GM23338 (cell line): ENCODE measurements at regions not wholly inside any gene's neighbourhood (a gene's known extent, or its start where the extent isn't known, plus 50 kb on each side); places are given as distances from the start of the nearest gene placed in this dataset.

Experiments
- ATAC-seq: fragments of 200-7000 bp; cut with Tn5 transposase; 3 replicates; pipeline ENCODE4 v1.9.1; 2020
- DNase-seq: peaks from one replicate; pipeline ENCODE4 v3.0.0-alpha.2; 2015; ENCODE audit warnings: low spot score
- H2AFZ ChIP-seq: fragments of 200-600 bp; sonication (generic); 2 replicates; pipeline ENCODE4 v1.8.0; 2016; ENCODE audit warnings: antibody characterized with exemption, mild to moderate bottlenecking, moderate library complexity
- H3F3A ChIP-seq: fragments of 200-600 bp; sonication (generic); replicated peaks from 2 replicates; pipeline ENCODE4 v1.8.0; 2017; ENCODE audit warnings: antibody characterized with exemption, mixed run types, low read depth
- H3K27ac ChIP-seq: fragments of 200-600 bp; sonication (generic); 2 replicates; pipeline ENCODE4 v1.6.1; 2016; ENCODE audit warnings: low read depth
- H3K27me3 ChIP-seq: fragments of 200-600 bp; sonication (generic); 2 replicates; pipeline ENCODE4 v1.8.0; 2016; ENCODE audit warnings: mild to moderate bottlenecking, mixed run types, moderate library complexity; ENCODE audit not compliant: insufficient read depth
- H3K36me3 ChIP-seq: fragments of 200-600 bp; sonication (generic); 2 replicates; pipeline ENCODE4 v1.8.0; 2016; ENCODE audit warnings: mild to moderate bottlenecking; ENCODE audit not compliant: insufficient read depth
- H3K4me1 ChIP-seq: fragments of 200-600 bp; sonication (generic); 2 replicates; pipeline ENCODE4 v1.8.0; 2016; ENCODE audit warnings: mild to moderate bottlenecking, moderate library complexity; ENCODE audit not compliant: insufficient read depth
- H3K4me2 ChIP-seq: fragments of 200-600 bp; sonication (generic); 2 replicates; pipeline ENCODE4 v1.7.1; 2017; ENCODE audit warnings: mixed run types
- H3K4me3 ChIP-seq: fragments of 200-600 bp; sonication (generic); 2 replicates; pipeline ENCODE4 v1.6.1; 2016; ENCODE audit warnings: mixed run types
- H3K79me2 ChIP-seq: fragments of 200-600 bp; sonication (generic); replicated peaks from 2 replicates; pipeline ENCODE4 v1.8.0; 2017; ENCODE audit warnings: mild to moderate bottlenecking; ENCODE audit not compliant: insufficient read depth
- H3K9me2 ChIP-seq: fragments of 200-600 bp; sonication (generic); 2 replicates; pipeline ENCODE4 v1.8.0; 2017; ENCODE audit not compliant: insufficient read depth
- H4K20me1 ChIP-seq: fragments of 200-600 bp; sonication (generic); replicated peaks from 2 replicates; pipeline ENCODE4 v1.8.0; 2017; ENCODE audit warnings: mild to moderate bottlenecking; ENCODE audit not compliant: insufficient read depth
- H3K27ac Mint-ChIP-seq: 2 replicates; pipeline ENCODE4 v1.8.0; 2020; ENCODE audit warnings: inconsistent platforms, mild to moderate bottlenecking, moderate library complexity, mixed read lengths
- H3K27me3 Mint-ChIP-seq: 3 replicates; pipeline ENCODE4 v1.8.0; 2022; ENCODE audit warnings: low read depth, mild to moderate bottlenecking, moderate library complexity, mixed read lengths, inconsistent platforms; ENCODE audit not compliant: insufficient read depth, poor library complexity
- H3K36me3 Mint-ChIP-seq: 3 replicates; pipeline ENCODE4 v1.8.0; 2021; ENCODE audit warnings: low read depth, mild to moderate bottlenecking, inconsistent platforms, moderate library complexity, mixed read lengths
- H3K4me1 Mint-ChIP-seq: 3 replicates; pipeline ENCODE4 v1.8.0; 2020; ENCODE audit warnings: mild to moderate bottlenecking, inconsistent platforms, mixed read lengths
- H3K4me3 Mint-ChIP-seq: 3 replicates; pipeline ENCODE4 v1.8.0; 2021; ENCODE audit warnings: moderate library complexity, mild to moderate bottlenecking, inconsistent platforms, mixed read lengths
- H3K9me3 Mint-ChIP-seq: 3 replicates; pipeline ENCODE4 v1.8.0; 2020; ENCODE audit warnings: moderate library complexity, mild to moderate bottlenecking, inconsistent platforms, mixed read lengths
- CREB1 ChIP-seq: fragments of 250-450 bp; sonication (Bioruptor Pico); IDR thresholded peaks from 2 replicates; pipeline ENCODE4 v1.5.0; 2020; ENCODE audit warnings: low read depth, mild to moderate bottlenecking, moderate library complexity
- NANOG ChIP-seq: IDR thresholded peaks from 2 replicates; pipeline ENCODE4 v1.6.1; 2016; ENCODE audit warnings: antibody characterized with exemption, borderline replicate concordance
- ZNF114 ChIP-seq: fragments of 250-450 bp; sonication (Bioruptor Pico); IDR thresholded peaks from 2 replicates; pipeline ENCODE4 v1.5.0; 2020; ENCODE audit warnings: mild to moderate bottlenecking, moderate library complexity
- ZNF331 ChIP-seq: fragments of 250-450 bp; sonication (Bioruptor Pico); IDR thresholded peaks from 2 replicates; pipeline ENCODE4 v1.5.0; 2020; ENCODE audit warnings: low read depth, mild to moderate bottlenecking, moderate library complexity
- TF ChIP-seq, protein P1 (sequence below): fragments of 250-450 bp; sonication (Bioruptor Pico); IDR thresholded peaks from 2 replicates; pipeline ENCODE4 v1.5.0; 2020; ENCODE audit warnings: mild to moderate bottlenecking, moderate library complexity
- TF ChIP-seq, protein P2 (sequence below), 2 experiments: fragments of 200-600 bp in 1 of 2; sonication (generic) in 1 of 2; conservative IDR thresholded peaks; 2 replicates each; pipeline versions ENCODE4 v1.5.1 to v1.6.1; 2016 to 2017; ENCODE audit warnings: antibody characterized with exemption in 2 of 2, low read depth in 2 of 2, mild to moderate bottlenecking in 2 of 2, moderate library complexity in 1 of 2
- TF ChIP-seq, protein P3 (sequence below): IDR thresholded peaks from 2 replicates; pipeline ENCODE4 v1.6.1; 2016; ENCODE audit warnings: antibody characterized with exemption

DNA sequence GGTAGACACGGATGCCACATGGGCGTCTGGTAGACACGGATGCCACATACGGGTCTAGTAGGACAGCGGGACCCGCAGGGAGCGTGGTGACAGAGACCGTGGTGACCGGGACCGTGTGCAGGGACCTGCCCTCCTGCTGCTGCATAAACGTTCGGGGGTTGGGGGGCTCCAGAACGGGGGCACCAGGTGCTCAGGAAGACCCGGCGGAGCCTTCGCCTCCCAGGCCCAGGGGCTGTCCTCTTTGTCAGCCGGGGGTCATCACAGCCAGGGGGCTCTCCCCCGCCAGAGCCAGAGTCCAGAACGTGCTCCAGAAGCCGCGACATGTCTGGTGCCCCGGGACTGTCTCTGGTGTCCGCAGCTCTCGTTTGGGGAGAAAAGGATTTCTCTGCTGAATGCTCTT, 69.2 kb upstream of the ADGRA1 start (continued):
- TF ChIP-seq, protein P1, sequence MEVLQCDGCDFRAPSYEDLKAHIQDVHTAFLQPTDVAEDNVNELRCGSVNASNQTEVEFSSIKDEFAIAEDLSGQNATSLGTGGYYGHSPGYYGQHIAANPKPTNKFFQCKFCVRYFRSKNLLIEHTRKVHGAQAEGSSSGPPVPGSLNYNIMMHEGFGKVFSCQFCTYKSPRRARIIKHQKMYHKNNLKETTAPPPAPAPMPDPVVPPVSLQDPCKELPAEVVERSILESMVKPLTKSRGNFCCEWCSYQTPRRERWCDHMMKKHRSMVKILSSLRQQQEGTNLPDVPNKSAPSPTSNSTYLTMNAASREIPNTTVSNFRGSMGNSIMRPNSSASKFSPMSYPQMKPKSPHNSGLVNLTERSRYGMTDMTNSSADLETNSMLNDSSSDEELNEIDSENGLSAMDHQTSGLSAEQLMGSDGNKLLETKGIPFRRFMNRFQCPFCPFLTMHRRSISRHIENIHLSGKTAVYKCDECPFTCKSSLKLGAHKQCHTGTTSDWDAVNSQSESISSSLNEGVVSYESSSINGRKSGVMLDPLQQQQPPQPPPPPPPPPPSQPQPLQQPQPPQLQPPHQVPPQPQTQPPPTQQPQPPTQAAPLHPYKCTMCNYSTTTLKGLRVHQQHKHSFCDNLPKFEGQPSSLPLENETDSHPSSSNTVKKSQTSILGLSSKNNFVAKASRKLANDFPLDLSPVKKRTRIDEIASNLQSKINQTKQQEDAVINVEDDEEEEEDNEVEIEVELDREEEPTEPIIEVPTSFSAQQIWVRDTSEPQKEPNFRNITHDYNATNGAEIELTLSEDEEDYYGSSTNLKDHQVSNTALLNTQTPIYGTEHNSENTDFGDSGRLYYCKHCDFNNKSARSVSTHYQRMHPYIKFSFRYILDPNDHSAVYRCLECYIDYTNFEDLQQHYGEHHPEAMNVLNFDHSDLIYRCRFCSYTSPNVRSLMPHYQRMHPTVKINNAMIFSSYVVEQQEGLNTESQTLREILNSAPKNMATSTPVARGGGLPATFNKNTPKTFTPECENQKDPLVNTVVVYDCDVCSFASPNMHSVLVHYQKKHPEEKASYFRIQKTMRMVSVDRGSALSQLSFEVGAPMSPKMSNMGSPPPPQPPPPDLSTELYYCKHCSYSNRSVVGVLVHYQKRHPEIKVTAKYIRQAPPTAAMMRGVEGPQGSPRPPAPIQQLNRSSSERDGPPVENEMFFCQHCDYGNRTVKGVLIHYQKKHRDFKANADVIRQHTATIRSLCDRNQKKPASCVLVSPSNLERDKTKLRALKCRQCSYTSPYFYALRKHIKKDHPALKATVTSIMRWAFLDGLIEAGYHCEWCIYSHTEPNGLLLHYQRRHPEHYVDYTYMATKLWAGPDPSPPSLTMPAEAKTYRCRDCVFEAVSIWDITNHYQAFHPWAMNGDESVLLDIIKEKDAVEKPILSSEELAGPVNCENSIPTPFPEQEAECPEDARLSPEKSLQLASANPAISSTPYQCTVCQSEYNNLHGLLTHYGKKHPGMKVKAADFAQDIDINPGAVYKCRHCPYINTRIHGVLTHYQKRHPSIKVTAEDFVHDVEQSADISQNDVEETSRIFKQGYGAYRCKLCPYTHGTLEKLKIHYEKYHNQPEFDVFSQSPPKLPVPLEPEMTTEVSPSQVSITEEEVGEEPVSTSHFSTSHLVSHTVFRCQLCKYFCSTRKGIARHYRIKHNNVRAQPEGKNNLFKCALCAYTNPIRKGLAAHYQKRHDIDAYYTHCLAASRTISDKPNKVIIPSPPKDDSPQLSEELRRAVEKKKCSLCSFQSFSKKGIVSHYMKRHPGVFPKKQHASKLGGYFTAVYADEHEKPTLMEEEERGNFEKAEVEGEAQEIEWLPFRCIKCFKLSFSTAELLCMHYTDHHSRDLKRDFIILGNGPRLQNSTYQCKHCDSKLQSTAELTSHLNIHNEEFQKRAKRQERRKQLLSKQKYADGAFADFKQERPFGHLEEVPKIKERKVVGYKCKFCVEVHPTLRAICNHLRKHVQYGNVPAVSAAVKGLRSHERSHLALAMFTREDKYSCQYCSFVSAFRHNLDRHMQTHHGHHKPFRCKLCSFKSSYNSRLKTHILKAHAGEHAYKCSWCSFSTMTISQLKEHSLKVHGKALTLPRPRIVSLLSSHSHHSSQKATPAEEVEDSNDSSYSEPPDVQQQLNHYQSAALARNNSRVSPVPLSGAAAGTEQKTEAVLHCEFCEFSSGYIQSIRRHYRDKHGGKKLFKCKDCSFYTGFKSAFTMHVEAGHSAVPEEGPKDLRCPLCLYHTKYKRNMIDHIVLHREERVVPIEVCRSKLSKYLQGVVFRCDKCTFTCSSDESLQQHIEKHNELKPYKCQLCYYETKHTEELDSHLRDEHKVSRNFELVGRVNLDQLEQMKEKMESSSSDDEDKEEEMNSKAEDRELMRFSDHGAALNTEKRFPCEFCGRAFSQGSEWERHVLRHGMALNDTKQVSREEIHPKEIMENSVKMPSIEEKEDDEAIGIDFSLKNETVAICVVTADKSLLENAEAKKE (CRISPR knock-in tag): no peak
- TF ChIP-seq ZNF331 (CRISPR knock-in tag): no peak

DNA sequence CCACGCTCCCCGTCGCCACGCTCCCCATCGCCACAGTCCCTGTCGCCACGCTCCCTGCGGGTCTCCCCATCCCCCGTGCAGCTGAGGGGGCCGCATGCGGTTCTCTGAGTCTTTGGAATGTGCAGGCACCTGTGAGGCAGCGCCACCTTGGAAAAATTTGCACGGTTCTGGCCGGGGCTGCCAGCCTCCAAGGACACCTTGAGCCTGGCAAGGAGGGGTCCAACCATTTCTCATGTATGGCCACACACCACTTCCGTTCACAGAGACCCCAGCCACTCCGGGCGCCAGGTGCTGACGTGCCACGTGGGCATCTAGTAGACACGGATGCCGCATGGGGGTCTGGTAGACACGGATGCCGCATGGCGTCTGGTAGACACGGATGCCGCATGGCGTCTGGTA, 70.5 kb upstream of the ADGRA1 start:
- Mint-ChIP-seq H3K4me3 (no peak overlapping the region), H3K4me1 (no peaks in the 10 kb centered on the region; the same call in 2 of the 3 replicates), H3K27ac (no peak overlapping the region), H3K9me3 (no peaks in the 10 kb centered on the region), H3K27me3 (peaks cover 10% of the 10 kb centered on the region), H3K36me3 (no peaks in the 10 kb centered on the region)
- H3K4me1 ChIP-seq: no peaks in the 10 kb centered on the region
- DNase-seq (no peak), ATAC-seq (no peak)
- no peaks in the 10 kb centered on the region for H3K27me3 ChIP-seq
- no peak overlapping the region for H3K4me3 ChIP-seq
- H3K4me2 ChIP-seq: no peak overlapping the region
- H4K20me1 ChIP-seq: no peaks in the 10 kb centered on the region
- no peaks in the 10 kb centered on the region for H3K79me2 ChIP-seq
- no peak overlapping the region for H2AFZ ChIP-seq
- H3F3A ChIP-seq: no peaks in the 10 kb centered on the region
- no peaks in the 10 kb centered on the region for H3K9me2 ChIP-seq
- no peak overlapping the region for H3K27ac ChIP-seq
- H3K36me3 ChIP-seq: no peaks in the 10 kb centered on the region
- TF ChIP-seq, protein P2, sequence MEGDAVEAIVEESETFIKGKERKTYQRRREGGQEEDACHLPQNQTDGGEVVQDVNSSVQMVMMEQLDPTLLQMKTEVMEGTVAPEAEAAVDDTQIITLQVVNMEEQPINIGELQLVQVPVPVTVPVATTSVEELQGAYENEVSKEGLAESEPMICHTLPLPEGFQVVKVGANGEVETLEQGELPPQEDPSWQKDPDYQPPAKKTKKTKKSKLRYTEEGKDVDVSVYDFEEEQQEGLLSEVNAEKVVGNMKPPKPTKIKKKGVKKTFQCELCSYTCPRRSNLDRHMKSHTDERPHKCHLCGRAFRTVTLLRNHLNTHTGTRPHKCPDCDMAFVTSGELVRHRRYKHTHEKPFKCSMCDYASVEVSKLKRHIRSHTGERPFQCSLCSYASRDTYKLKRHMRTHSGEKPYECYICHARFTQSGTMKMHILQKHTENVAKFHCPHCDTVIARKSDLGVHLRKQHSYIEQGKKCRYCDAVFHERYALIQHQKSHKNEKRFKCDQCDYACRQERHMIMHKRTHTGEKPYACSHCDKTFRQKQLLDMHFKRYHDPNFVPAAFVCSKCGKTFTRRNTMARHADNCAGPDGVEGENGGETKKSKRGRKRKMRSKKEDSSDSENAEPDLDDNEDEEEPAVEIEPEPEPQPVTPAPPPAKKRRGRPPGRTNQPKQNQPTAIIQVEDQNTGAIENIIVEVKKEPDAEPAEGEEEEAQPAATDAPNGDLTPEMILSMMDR (conservative IDR thresholded peaks at IDR 0.05; ENCODE audit: low read depth in 2 of 2): no peak
- no peak for TF ChIP-seq NANOG
- no peak for TF ChIP-seq ZNF331 (CRISPR knock-in tag)
- no peak for TF ChIP-seq ZNF114 (CRISPR knock-in tag)
- no peak for TF ChIP-seq CREB1 (CRISPR knock-in tag)
- TF ChIP-seq, protein P3, sequence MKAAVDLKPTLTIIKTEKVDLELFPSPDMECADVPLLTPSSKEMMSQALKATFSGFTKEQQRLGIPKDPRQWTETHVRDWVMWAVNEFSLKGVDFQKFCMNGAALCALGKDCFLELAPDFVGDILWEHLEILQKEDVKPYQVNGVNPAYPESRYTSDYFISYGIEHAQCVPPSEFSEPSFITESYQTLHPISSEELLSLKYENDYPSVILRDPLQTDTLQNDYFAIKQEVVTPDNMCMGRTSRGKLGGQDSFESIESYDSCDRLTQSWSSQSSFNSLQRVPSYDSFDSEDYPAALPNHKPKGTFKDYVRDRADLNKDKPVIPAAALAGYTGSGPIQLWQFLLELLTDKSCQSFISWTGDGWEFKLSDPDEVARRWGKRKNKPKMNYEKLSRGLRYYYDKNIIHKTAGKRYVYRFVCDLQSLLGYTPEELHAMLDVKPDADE: no peak
- TF ChIP-seq, protein P1 (CRISPR knock-in tag): no peak
